Type B pancreatic cell (in vitro differentiated cells): ENCODE measurements at regions not wholly inside any gene's neighbourhood (a gene's known extent, or its start where the extent isn't known, plus 50 kb on each side); places are given as distances from the start of the nearest gene placed in this dataset.
"Not testable (repeated sequence)": the region's sequence is repeated elsewhere in the genome, so short reads cannot be mapped to it uniquely, and the experiment has no call there.

ENCODE experiments used
- DNase-seq: peaks from one replicate; pipeline ENCODE4 v3.0.0; 2021; ENCODE audit warnings: mixed read lengths; ENCODE audit not compliant: unreplicated experiment; ENCODE audit errors: extremely low spot score
- H3K27ac Mint-ChIP-seq: 2 replicates; pipeline ENCODE4 v1.8.0; 2021; ENCODE audit warnings: mild to moderate bottlenecking, mixed read lengths
- H3K27me3 Mint-ChIP-seq: 2 replicates; pipeline ENCODE4 v1.8.0; 2021; ENCODE audit warnings: mixed read lengths
- H3K36me3 Mint-ChIP-seq: 2 replicates; pipeline ENCODE4 v1.8.0; 2021; ENCODE audit warnings: mixed read lengths
- H3K4me1 Mint-ChIP-seq: one replicate; pipeline ENCODE4 v1.8.0; 2021; ENCODE audit warnings: mixed read lengths; ENCODE audit not compliant: unreplicated experiment
- H3K4me3 Mint-ChIP-seq: 2 replicates; pipeline ENCODE4 v1.8.0; 2021; ENCODE audit warnings: mild to moderate bottlenecking, mixed read lengths
- H3K9me3 Mint-ChIP-seq: 2 replicates; pipeline ENCODE4 v1.8.0; 2021; ENCODE audit warnings: mixed read lengths
- TF ChIP-seq, protein P1 (sequence below): fragments of 200-600 bp; sonication (generic); conservative IDR thresholded peaks from 2 replicates; pipeline ENCODE4 v1.5.0; 2021; ENCODE audit warnings: antibody characterized with exemption, mild to moderate bottlenecking

- Mint-ChIP-seq H3K4me1 (peaks cover 16% of the 10 kb centered on the region), H3K4me3 (no peak overlapping the region), H3K9me3 (no peaks in the 10 kb centered on the region), H3K27ac (no peak overlapping the region), H3K36me3 (no peaks in the 10 kb centered on the region), H3K27me3 (no peaks in the 10 kb centered on the region)
- no peak for DNase-seq
- TF ChIP-seq, protein P1, sequence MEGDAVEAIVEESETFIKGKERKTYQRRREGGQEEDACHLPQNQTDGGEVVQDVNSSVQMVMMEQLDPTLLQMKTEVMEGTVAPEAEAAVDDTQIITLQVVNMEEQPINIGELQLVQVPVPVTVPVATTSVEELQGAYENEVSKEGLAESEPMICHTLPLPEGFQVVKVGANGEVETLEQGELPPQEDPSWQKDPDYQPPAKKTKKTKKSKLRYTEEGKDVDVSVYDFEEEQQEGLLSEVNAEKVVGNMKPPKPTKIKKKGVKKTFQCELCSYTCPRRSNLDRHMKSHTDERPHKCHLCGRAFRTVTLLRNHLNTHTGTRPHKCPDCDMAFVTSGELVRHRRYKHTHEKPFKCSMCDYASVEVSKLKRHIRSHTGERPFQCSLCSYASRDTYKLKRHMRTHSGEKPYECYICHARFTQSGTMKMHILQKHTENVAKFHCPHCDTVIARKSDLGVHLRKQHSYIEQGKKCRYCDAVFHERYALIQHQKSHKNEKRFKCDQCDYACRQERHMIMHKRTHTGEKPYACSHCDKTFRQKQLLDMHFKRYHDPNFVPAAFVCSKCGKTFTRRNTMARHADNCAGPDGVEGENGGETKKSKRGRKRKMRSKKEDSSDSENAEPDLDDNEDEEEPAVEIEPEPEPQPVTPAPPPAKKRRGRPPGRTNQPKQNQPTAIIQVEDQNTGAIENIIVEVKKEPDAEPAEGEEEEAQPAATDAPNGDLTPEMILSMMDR: no peak
Measured at GRCh38 chr13:37475966-37476365, 122.6 kb downstream of the POSTN start.

GRCh38 chr13:37475151-37475550 lies 123.4 kb downstream of the POSTN start:
- Mint-ChIP-seq H3K4me1 (peaks cover 15% of the 10 kb centered on the region), H3K27ac (no peak overlapping the region), H3K4me3 (no peak overlapping the region), H3K27me3 (no peaks in the 10 kb centered on the region), H3K36me3 (no peaks in the 10 kb centered on the region), H3K9me3 (no peaks in the 10 kb centered on the region)
- DNase-seq: no peak
- TF ChIP-seq, protein P1: no peak

GRCh38 chr13:37473035-37473434 lies 125.5 kb downstream of the POSTN start:
- Mint-ChIP-seq H3K4me3 (no peak overlapping the region), H3K27ac (no peak overlapping the region), H3K36me3 (no peaks in the 10 kb centered on the region), H3K9me3 (no peaks in the 10 kb centered on the region), H3K27me3 (no peaks in the 10 kb centered on the region), H3K4me1 (peaks cover 10% of the 10 kb centered on the region)
- no peak for DNase-seq
- TF ChIP-seq, protein P1: peak; percentile 39

DNA sequence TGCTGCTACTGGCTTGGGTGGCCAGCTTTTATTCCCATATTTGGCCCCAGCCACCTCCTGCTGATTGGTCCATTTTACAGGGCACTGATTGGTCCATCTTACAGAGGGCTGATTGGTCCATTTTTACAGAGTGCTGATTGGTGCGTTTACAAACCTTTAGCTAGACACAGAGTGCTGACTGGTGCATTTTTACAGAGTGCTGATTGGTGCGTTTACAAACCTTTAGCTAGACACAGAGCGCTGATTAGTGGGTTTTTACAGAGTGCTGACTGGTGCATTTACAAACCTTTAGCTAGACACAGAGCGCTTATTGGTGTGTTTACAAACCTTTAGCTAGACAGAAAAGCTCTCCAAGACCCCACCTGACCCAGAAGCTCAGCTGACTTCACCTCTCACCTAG lies 126.3 kb downstream of the POSTN start:
- not testable (repeated sequence) for DNase-seq, H3K36me3 Mint-ChIP-seq, H3K27me3 Mint-ChIP-seq, H3K4me1 Mint-ChIP-seq, H3K27ac Mint-ChIP-seq, H3K4me3 Mint-ChIP-seq, H3K9me3 Mint-ChIP-seq

GRCh38 chr13:37460166-37460565 lies 138.4 kb downstream of the POSTN start:
- Mint-ChIP-seq H3K4me3 (no peak overlapping the region), H3K27me3 (no peaks in the 10 kb centered on the region), H3K4me1 (peaks cover 7% of the 10 kb centered on the region), H3K36me3 (no peaks in the 10 kb centered on the region), H3K9me3 (no peaks in the 10 kb centered on the region), H3K27ac (no peak overlapping the region)
- TF ChIP-seq, protein P1: no peak
- no peak for DNase-seq

DNA sequence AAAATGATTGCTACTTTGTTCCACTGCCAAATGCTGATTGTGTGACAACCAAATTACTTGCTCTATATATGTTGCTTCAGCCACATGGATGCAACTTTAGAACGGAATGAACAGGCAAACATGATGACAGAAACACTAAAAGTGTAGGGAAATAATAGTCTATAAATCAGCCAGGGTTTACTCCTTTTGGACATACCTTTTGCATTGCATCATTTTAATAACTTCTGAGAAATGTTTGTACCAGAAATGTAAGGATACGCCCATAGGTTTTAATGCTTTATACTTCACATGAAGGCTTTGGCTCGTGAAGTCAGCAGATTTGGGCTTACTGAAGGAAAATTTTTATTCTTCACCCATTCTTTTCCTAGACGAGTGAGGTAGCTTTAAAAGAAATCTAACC lies 141.0 kb downstream of the POSTN start:
- Mint-ChIP-seq H3K4me3 (no peak overlapping the region), H3K4me1 (peaks cover 7% of the 10 kb centered on the region), H3K9me3 (no peaks in the 10 kb centered on the region), H3K27me3 (no peaks in the 10 kb centered on the region), H3K36me3 (no peaks in the 10 kb centered on the region), H3K27ac (no peak overlapping the region)
- DNase-seq: no peak
- TF ChIP-seq, protein P1: no peak
